Panc1 (cell line): ENCODE measurements at regions not wholly inside any gene's neighbourhood (a gene's known extent, or its start where the extent isn't known, plus 50 kb on each side); places are given as distances from the start of the nearest gene placed in this dataset.

Source experiments
- ATAC-seq: fragments of 200-7000 bp; cut with Tn5 transposase; 2 replicates; pipeline ENCODE4 v1.9.1; 2020; ENCODE audit warnings: mild to moderate bottlenecking, moderate library complexity
- BruUV-seq: library from RNA; stranded (reverse); fragments of 400-500 nt; replicated peaks from 2 replicates; lab custom pipeline; 2021; lab: Mats Ljungman, UMichigan
- CTCF ChIA-PET: fragments of 300-600 bp; sonication (Branson Sonifier 250); formaldehyde crosslinking; loops from one replicate; lab custom pipeline; 2022; ENCODE audit warnings: antibody characterized with exemption; lab: Charles Lee
- POLR2A ChIA-PET: fragments of 300-600 bp; sonication (Branson Sonifier 250); formaldehyde crosslinking; loops from one replicate; lab custom pipeline; 2022; ENCODE audit warnings: antibody characterized with exemption; lab: Charles Lee
- DNase-seq: peaks from one replicate; pipeline ENCODE4 v3.0.0-alpha.2; 2010; ENCODE audit warnings: low read depth, low spot score
- H3K27ac ChIP-seq: 2 replicates; pipeline ENCODE4 v1.5.1; 2011; ENCODE audit warnings: mild to moderate bottlenecking, low read length, inconsistent platforms
- H3K27me3 ChIP-seq: fragments of 200-500 bp; sonication (Bioruptor generic); 2 replicates; pipeline ENCODE4 v1.6.0; 2014; ENCODE audit warnings: low read length, inconsistent platforms; ENCODE audit not compliant: control insufficient read depth, insufficient read depth
- H3K36me3 ChIP-seq: fragments of 200-500 bp; sonication (Bioruptor generic); 2 replicates; pipeline ENCODE4 v1.5.1; 2014; ENCODE audit warnings: inconsistent platforms, mild to moderate bottlenecking, low read length, moderate library complexity; ENCODE audit not compliant: control insufficient read depth, insufficient read depth
- H3K4me1 ChIP-seq: 2 replicates; pipeline ENCODE4 v1.5.1; 2011; ENCODE audit warnings: inconsistent platforms, mild to moderate bottlenecking, low read length, moderate library complexity; ENCODE audit not compliant: control insufficient read depth, insufficient read depth
- H3K4me3 ChIP-seq, 2 experiments: 2 replicates each; pipeline ENCODE4 v1.5.1; 2011 to 2012; ENCODE audit warnings: low read depth in 2 of 2, low read length in 2 of 2, mild to moderate bottlenecking in 2 of 2, inconsistent platforms in 1 of 2, moderate library complexity in 1 of 2
- H3K9me3 ChIP-seq: fragments of 200-500 bp; sonication (Bioruptor generic); 2 replicates; pipeline ENCODE4 v1.5.1; 2014; ENCODE audit warnings: low read depth, mild to moderate bottlenecking, inconsistent platforms, low read length, moderate library complexity; ENCODE audit not compliant: control insufficient read depth, insufficient read depth
- POLR2AphosphoS5 ChIP-seq: IDR thresholded peaks from 2 replicates; pipeline ENCODE4 v1.6.1; 2012; ENCODE audit warnings: mild to moderate bottlenecking, low read depth, low read length, moderate library complexity
- SIN3A ChIP-seq: IDR thresholded peaks from 2 replicates; pipeline ENCODE4 v1.6.1; 2012; ENCODE audit warnings: low read depth, mild to moderate bottlenecking, low read length, moderate library complexity, borderline replicate concordance; ENCODE audit not compliant: insufficient read depth
- TCF7L2 ChIP-seq: IDR thresholded peaks from 2 replicates; pipeline ENCODE4 v1.6.1; 2011; ENCODE audit warnings: mild to moderate bottlenecking, low read depth, low read length, inconsistent platforms
- in situ Hi-C: cut with HindIII; loops from 2 replicates; pipeline ENCODE4 v1.10.0; 2016; ENCODE audit warnings: low sequenced_read_pairs, low pct_unique_long_range_greater_than_20kb
- intact Hi-C: fragments of 100-400 bp; cut with micrococcal nuclease; formaldehyde crosslinking; loops from one replicate; pipeline ENCODE4 v1.10.0; 2022; ENCODE audit not compliant: unreplicated experiment
- TF ChIP-seq, protein P1 (sequence below), 2 experiments: IDR thresholded peaks; 2 replicates each; pipeline ENCODE4 v1.6.1; 2011 to 2012; ENCODE audit warnings: low read depth in 2 of 2, control low read depth in 1 of 2, low read length in 1 of 2, mild to moderate bottlenecking in 1 of 2, moderate library complexity in 1 of 2; ENCODE audit not compliant: insufficient read depth in 1 of 2
- TF ChIP-seq, protein P2 (sequence below): fragments of 450-650 bp; IDR thresholded peaks from 2 replicates; pipeline ENCODE4 v1.5.1; 2017; ENCODE audit warnings: mild to moderate bottlenecking

DNA sequence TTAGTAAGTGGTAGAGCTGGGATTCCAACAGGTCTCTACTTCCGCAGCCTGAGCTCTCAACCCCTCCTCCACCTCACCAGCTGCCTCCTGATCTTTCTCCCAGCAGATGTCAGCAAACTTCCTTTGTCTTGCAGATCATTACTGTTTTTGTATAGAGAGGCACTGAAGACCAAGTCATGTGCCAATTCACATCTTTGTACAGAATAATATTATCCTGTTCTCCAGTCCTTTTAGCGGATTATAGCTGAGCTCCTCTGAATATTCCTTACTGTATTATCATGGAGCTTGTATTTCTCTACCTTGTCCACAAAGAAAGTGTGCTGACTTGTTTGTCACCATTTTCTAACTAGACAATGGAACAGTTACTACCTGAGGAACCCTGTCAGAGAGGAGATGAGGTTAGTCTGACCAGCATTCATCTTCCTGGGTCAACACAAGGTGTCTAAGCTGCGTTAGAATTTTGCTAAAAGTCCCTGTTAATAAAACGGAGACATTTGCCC is 142.3 kb upstream of the ARHGAP5 start:
- ATAC-seq (peak; percentile 61; the same call in 1 of the 2 replicates), DNase-seq (no peak)
- in situ Hi-C loops (no loop called here), intact Hi-C loops (loop anchor here (10.0 kb wide), 1 partner anchor 140 kb away; the partner anchor contains the start of gene ARHGAP5)
- Histone ChIP-seq H3K4me3 (no peak overlapping the region), H3K9me3 (no peaks in the 10 kb centered on the region), H3K27ac (no peak overlapping the region), H3K4me1 (no peaks in the 10 kb centered on the region), H3K36me3 (no peaks in the 10 kb centered on the region), H3K27me3 (no peaks in the 10 kb centered on the region)
- ChIA-PET CTCF (interaction anchor here (0.7 to 1.2 kb wide), 2 partner anchors 142 to 319 kb away, joined by 3 read pairs; partner anchors contain the start of gene ARHGAP5), POLR2A (no interaction called here)
- BruUV-seq, result no TSS peak
- no peak for TF ChIP-seq POLR2AphosphoS5
- no peak for TF ChIP-seq SIN3A
- TF ChIP-seq, protein P1, sequence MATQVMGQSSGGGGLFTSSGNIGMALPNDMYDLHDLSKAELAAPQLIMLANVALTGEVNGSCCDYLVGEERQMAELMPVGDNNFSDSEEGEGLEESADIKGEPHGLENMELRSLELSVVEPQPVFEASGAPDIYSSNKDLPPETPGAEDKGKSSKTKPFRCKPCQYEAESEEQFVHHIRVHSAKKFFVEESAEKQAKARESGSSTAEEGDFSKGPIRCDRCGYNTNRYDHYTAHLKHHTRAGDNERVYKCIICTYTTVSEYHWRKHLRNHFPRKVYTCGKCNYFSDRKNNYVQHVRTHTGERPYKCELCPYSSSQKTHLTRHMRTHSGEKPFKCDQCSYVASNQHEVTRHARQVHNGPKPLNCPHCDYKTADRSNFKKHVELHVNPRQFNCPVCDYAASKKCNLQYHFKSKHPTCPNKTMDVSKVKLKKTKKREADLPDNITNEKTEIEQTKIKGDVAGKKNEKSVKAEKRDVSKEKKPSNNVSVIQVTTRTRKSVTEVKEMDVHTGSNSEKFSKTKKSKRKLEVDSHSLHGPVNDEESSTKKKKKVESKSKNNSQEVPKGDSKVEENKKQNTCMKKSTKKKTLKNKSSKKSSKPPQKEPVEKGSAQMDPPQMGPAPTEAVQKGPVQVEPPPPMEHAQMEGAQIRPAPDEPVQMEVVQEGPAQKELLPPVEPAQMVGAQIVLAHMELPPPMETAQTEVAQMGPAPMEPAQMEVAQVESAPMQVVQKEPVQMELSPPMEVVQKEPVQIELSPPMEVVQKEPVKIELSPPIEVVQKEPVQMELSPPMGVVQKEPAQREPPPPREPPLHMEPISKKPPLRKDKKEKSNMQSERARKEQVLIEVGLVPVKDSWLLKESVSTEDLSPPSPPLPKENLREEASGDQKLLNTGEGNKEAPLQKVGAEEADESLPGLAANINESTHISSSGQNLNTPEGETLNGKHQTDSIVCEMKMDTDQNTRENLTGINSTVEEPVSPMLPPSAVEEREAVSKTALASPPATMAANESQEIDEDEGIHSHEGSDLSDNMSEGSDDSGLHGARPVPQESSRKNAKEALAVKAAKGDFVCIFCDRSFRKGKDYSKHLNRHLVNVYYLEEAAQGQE (IDR thresholded peaks at IDR 0.05; ENCODE audit: insufficient read depth in 1 of 2, low read depth in 2 of 2, low read length in 1 of 2), result no peak
- TF ChIP-seq TCF7L2, result no peak
- TF ChIP-seq, protein P2, sequence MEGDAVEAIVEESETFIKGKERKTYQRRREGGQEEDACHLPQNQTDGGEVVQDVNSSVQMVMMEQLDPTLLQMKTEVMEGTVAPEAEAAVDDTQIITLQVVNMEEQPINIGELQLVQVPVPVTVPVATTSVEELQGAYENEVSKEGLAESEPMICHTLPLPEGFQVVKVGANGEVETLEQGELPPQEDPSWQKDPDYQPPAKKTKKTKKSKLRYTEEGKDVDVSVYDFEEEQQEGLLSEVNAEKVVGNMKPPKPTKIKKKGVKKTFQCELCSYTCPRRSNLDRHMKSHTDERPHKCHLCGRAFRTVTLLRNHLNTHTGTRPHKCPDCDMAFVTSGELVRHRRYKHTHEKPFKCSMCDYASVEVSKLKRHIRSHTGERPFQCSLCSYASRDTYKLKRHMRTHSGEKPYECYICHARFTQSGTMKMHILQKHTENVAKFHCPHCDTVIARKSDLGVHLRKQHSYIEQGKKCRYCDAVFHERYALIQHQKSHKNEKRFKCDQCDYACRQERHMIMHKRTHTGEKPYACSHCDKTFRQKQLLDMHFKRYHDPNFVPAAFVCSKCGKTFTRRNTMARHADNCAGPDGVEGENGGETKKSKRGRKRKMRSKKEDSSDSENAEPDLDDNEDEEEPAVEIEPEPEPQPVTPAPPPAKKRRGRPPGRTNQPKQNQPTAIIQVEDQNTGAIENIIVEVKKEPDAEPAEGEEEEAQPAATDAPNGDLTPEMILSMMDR, result peak; percentile 44

DNA sequence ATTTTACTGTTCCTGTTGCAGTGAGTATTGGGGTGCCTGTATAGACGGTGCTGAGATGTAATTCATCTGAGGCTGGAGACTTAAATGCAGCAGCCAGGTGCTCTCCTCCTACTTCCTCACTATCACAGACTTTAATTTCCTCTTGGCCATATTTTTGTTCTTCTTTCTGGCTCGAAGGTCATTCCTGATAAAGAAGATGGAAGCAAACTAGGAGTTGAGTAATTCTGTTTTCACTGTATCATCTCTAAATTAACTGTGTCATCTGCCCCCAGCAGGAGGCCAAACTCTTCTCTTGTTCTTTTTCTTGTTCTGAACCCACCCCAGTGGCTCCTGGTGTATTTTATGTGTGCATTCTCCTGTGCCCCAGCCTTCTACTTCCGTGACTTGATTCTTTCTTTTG is 141.7 kb upstream of the ARHGAP5 start:
- TF ChIP-seq, protein P1 (IDR thresholded peaks at IDR 0.05; ENCODE audit: insufficient read depth in 1 of 2, low read depth in 2 of 2, low read length in 1 of 2), result no peak
- TF ChIP-seq, protein P2, result no peak
- TF ChIP-seq POLR2AphosphoS5 (no peak), TCF7L2 (no peak), SIN3A (no peak)
- Histone ChIP-seq H3K36me3 (no peaks in the 10 kb centered on the region), H3K4me3 (no peak overlapping the region), H3K27me3 (no peaks in the 10 kb centered on the region), H3K9me3 (no peaks in the 10 kb centered on the region), H3K27ac (no peak overlapping the region), H3K4me1 (no peaks in the 10 kb centered on the region)
- BruUV-seq, result no TSS peak
- DNase-seq (no peak), ATAC-seq (no peak)
- in situ Hi-C loops, result no loop called here
- CTCF ChIA-PET, result interaction anchor here (1.2 kb wide), 1 partner anchor 319 kb away, joined by 3 read pairs; no protein-coding TSS in a partner anchor
- POLR2A ChIA-PET, result no interaction called here
- intact Hi-C loops, result loop anchor here (10.0 kb wide), 1 partner anchor 139 kb away; the partner anchor contains the start of gene ARHGAP5
